GM19455 (cell line): ENCODE measurements at regions not wholly inside any gene's neighbourhood (a gene's known extent, or its start where the extent isn't known, plus 50 kb on each side); places are given as distances from the start of the nearest gene placed in this dataset.
"Not testable (repeated sequence)": the region's sequence is repeated elsewhere in the genome, so short reads cannot be mapped to it uniquely, and the experiment has no call there.

Experiments used
- ATAC-seq: cut with Tn5 transposase; IDR thresholded peaks from one replicate; pipeline ENCODE4 v1.9.1; 2021; ENCODE audit not compliant: unreplicated experiment

- no peak for ATAC-seq
Measured at GRCh38 chr22:47517062-47517461, 754.6 kb downstream of the TBC1D22A start.

- ATAC-seq = no peak
Measured at GRCh38 chr22:47515384-47516125, 753.1 kb downstream of the TBC1D22A start.

DNA sequence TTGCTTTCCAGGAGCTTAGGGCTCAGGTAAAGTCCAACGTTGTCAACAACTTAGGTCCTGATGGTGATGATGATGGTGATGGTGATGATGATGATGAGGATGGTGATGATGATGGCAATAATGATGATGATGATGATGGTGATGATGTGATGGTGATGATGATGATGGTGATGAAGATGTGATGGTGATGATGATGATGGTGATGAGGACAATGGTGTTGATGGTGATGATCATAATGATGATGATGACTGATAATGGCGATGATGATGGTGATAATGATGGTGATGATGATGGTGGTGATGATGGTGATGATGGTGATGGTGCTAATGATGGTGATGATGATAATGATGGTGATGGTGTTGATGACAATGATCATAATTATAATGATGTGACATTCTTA lies 750.2 kb downstream of the TBC1D22A start:
- ATAC-seq = no peak

- ATAC-seq = no peak
Measured at GRCh38 chr22:47504962-47505361, 742.5 kb downstream of the TBC1D22A start.

DNA sequence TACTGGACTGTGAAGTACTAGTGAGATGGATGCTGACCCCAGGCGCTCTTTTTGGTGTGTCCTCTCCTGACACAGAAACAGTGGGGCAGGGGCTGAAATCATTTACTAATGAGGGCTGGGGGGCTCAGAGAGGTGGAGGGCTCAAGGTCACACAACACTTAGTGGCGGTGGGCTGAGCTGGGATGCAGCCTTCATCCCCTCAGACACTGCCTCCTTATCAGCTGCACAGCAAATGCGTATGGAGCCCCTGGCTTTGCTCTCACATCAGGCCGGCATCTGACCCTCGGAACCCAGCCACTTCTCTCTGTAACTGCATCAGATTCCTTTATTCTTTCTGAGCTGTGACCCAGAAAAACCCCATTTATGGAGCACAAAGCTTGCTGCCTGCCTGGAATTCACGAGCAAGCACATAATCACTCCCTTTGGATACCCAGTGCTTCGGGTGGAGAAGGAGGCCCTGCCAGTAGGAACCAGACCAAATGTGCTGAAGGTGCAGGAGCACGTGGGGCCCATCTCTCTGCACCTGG lies 736.6 kb downstream of the TBC1D22A start:
- no peak for ATAC-seq

- ATAC-seq = no peak
Measured at GRCh38 chr22:47497666-47498065, 735.2 kb downstream of the TBC1D22A start.

DNA sequence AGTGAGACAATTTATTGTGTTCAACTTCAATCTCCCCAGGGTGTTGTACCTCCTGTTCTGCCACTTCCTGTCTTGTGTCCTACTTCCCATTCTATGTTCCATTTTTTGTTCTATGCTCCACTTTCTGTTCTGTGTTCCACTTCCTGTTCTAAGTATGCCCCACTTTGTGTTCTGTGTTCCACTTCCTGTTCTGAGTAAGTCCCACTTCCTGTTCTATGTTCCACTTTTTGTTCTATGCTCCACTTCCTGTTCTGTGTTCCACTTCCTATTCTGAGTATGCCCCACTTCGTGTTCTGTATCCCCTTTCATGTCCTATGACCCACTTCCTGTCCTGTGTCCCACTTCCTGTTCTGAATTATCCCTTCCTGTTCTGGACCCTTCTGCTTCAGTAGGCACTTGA lies 732.7 kb downstream of the TBC1D22A start:
- ATAC-seq = no peak

DNA sequence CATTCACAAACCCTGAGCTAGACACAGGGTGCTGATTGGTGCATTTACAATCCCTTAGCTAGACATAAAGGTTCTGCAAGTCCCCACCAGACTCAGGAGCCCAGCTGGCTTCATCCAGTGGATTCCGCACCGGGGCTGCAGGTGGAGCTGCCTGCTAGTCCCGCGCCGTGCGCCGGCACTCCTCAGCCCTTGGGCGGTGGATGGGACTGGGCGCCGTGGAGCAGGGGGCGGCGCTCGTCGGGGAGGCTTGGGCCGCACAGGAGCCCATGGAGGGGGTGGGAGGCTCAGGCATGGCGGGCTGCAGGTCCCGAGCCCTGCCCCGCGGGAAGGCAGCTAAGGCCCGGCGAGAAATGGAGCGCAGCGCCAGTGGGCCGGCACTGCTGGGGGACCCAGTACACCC lies 725.7 kb downstream of the TBC1D22A start:
- not testable (repeated sequence) for ATAC-seq

- ATAC-seq = no peak
Measured at GRCh38 chr22:47486569-47487312, 724.3 kb downstream of the TBC1D22A start.

GRCh38 chr22:47484960-47485569 lies 722.6 kb downstream of the TBC1D22A start:
- ATAC-seq = no peak

GRCh38 chr22:47476231-47476630 lies 713.8 kb downstream of the TBC1D22A start:
- ATAC-seq = no peak

GRCh38 chr22:47474895-47475294 lies 712.4 kb downstream of the TBC1D22A start:
- ATAC-seq = no peak

DNA sequence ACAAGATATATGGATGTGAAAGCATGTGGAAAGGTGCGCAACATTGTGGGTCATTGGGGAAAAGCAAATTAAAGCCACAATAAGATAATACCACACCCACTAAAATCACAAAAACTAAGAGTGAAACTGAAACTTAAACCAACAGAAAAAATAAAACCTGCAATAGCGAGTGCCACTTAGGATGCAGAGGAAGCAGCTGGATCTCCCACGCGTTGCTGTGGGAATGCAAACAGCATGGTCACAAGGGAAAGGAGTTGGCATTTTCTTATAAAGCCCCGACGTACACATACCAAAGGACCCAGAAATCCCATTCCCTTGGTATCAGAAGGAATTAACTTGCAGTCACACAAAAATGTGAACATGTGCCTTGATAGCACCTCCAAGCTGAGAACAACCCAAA lies 712.0 kb downstream of the TBC1D22A start:
- no peak for ATAC-seq

DNA sequence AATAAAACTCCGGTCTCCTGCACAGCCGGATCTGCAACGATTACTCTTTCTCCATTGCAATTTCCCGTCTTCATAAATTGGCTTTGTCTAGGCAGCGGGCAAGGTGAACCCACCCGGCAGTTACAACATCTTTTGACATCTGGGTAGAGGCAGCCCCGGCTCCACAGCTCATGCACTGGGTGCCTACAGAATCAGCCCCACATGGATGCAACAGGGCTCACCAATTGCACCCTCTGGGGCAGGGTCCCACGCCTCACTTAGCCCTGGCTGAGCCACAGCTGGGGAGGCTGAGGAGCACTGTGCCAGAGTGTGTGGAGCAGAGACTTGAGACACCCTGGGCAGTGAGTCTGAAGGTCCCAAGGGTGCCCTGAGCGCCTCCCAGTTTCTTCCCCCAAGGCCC lies 710.2 kb downstream of the TBC1D22A start:
- ATAC-seq = no peak

GRCh38 chr22:47471406-47471805 lies 709.0 kb downstream of the TBC1D22A start:
- ATAC-seq = no peak

GRCh38 chr22:47465809-47466208 lies 703.4 kb downstream of the TBC1D22A start:
- no peak for ATAC-seq

DNA sequence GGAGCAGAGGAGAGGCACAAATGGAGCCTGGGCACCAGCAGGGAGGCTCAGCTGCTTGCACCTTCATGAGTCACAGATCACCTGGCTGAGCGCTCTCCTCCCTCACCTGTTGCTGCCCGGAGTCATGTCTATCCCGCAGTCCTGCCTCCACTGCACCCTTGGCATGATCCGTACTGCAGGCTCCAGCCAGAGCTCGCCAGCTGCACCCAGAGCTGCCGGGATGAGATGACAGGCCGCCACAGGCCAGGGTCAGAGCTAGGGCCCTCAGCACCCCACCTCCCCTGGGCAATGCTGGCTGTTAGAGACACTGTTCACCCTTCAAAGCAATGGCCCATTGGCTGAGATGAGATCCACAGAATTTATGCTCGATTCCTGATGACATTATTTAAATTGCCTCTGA lies 702.8 kb downstream of the TBC1D22A start:
- ATAC-seq = no peak

DNA sequence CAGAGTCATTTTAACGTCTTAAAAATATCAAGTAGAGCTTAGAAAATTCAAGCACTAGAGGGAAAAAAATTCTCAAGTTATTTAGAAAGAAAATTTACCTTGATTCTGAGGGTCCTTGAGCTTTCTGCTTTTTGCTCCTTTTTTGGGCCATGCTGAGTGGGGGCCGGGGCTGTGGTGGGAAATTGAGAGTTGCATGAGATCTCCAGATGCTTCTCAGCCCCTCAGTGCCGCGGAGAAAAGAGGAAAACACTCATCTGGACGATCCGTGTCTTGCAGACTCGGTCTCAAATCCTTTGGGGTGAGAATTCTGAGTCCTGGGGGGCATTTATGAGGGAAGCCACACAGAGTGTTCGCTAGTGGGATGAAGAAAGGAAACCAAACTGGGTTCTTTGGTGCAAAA lies 700.8 kb downstream of the TBC1D22A start:
- ATAC-seq = no peak

- ATAC-seq = no peak
Measured at GRCh38 chr22:47460861-47461260, 698.4 kb downstream of the TBC1D22A start.

DNA sequence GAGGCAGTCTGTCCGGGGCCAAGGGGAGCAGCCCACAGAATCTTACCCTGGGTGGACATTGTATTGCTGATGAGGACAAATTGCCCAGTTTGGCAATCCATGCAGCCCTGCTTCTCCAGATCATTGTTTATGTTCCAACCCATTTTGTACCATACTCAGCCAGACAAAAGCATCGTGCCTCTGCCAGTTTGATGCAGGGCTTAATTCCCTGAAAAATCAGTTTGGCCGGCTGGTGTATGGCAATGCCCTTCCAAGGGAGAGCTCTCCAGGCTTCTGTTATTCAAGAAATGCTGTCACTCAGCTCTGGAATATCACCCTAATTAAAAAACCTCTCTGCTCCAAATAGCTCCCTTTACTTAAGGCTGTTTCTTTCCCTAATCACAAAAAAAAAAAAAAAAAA lies 697.7 kb downstream of the TBC1D22A start:
- ATAC-seq = no peak

DNA sequence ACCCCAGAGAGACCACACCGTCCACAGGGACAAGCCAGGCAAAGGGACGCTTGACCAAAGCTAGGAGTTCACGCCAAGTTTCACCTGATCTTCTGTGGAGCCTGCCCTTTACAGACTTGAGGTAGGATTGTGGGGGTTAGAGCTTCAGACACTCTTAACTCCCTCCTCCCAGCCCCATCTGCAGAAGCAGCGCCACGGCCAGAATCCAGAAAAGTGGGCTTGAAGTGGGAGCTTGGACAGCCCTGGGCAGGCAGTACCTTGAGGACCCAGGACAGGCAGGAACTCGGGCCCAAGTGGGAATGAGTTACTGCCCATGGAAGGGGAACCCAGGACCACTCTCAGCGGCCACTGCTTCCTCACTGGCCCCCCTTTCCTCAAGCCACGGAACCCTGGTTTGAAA lies 695.9 kb downstream of the TBC1D22A start:
- no peak for ATAC-seq
